GM12878 (cell line): ENCODE measurements at regions not wholly inside any gene's neighbourhood (a gene's known extent, or its start where the extent isn't known, plus 50 kb on each side); places are given as distances from the start of the nearest gene placed in this dataset.

Experiments used
- ATAC-seq: fragments of 200-7000 bp; cut with Tn5 transposase; 3 replicates; pipeline ENCODE4 v1.9.1; 2020; ENCODE audit warnings: mild to moderate bottlenecking, moderate library complexity
- BruUV-seq: library from RNA; stranded (reverse); fragments of 400-500 nt; replicated peaks from 2 replicates; lab custom pipeline; 2021; lab: Mats Ljungman, UMichigan
- CTCF ChIA-PET: fragments of 300-600 bp; sonication (Branson Sonifier 250); formaldehyde crosslinking; extraction: SDS; loops from one replicate; lab custom pipeline; 2021; ENCODE audit warnings: inconsistent platforms; lab: Yijun Ruan, JAX
- POLR2A ChIA-PET: fragments of 350-600 bp; formaldehyde crosslinking; extraction: SDS; loops from one replicate; lab custom pipeline; 2021; ENCODE audit warnings: inconsistent platforms; lab: Charles Lee
- RAD21 ChIA-PET: fragments of 300-600 bp; sonication (Branson Sonifier 250); formaldehyde crosslinking; loops from one replicate; lab custom pipeline; 2023; ENCODE audit warnings: antibody characterized with exemption; ENCODE audit not compliant: unreplicated experiment; lab: Charles Lee
- SMC1A ChIA-PET: fragments of 300-600 bp; sonication (Branson Sonifier 250); formaldehyde crosslinking; loops from one replicate; lab custom pipeline; 2023; ENCODE audit not compliant: unreplicated experiment, uncharacterized antibody; lab: Charles Lee
- DNase-seq: peaks from one replicate; pipeline ENCODE4 v3.0.0-alpha.2; 2011; ENCODE audit warnings: low read depth, low spot score
- FAIRE-seq: peaks from 3 replicates; lab custom pipeline; 2011; peaks lifted over from hg19 to GRCh38; lab: Jason Lieb, UNC
- H2AFZ ChIP-seq: 2 replicates; pipeline ENCODE4 v1.6.0; 2011; ENCODE audit warnings: low read depth, low read length, control low read depth; ENCODE audit not compliant: control insufficient read depth
- H3K27ac ChIP-seq: 2 replicates; pipeline ENCODE4 v1.5.1; 2011; ENCODE audit warnings: control low read depth; ENCODE audit not compliant: control insufficient read depth, insufficient read depth
- H3K27me3 ChIP-seq, 2 experiments: replicated peaks in 1 of 2; 2 replicates each; pipeline versions ENCODE4 v1.6.0 to v1.6.1; 2011; ENCODE audit warnings: low read length in 1 of 2; ENCODE audit not compliant: control insufficient read depth in 2 of 2, insufficient read depth in 2 of 2
- H3K36me3 ChIP-seq, 2 experiments: 2 replicates each; pipeline ENCODE4 v1.5.1; 2011; ENCODE audit warnings: low read length in 1 of 2; ENCODE audit not compliant: control insufficient read depth in 2 of 2, insufficient read depth in 2 of 2
- H3K4me1 ChIP-seq: 2 replicates; pipeline ENCODE4 v1.6.1; 2011; ENCODE audit warnings: mild to moderate bottlenecking, low read length, moderate library complexity, mixed read lengths; ENCODE audit not compliant: control insufficient read depth, insufficient read depth
- H3K4me2 ChIP-seq: 2 replicates; pipeline ENCODE4 v1.6.0; 2011; ENCODE audit warnings: control low read depth; ENCODE audit not compliant: control insufficient read depth, insufficient read depth
- H3K4me3 ChIP-seq: fragments of 200-600 bp; sonication (generic); 2 replicates; pipeline ENCODE4 v1.5.1; 2016
- H3K79me2 ChIP-seq: 2 replicates; pipeline ENCODE4 v1.6.0; 2011; ENCODE audit warnings: low read length; ENCODE audit not compliant: control insufficient read depth, insufficient read depth
- H3K9ac ChIP-seq: 2 replicates; pipeline ENCODE4 v1.8.0; 2011; ENCODE audit warnings: low read length, control low read depth, mixed read lengths; ENCODE audit not compliant: control insufficient read depth, insufficient read depth
- H3K9me3 ChIP-seq: replicated peaks from 3 replicates; pipeline ENCODE4 v1.5.1; 2011; ENCODE audit warnings: mild to moderate bottlenecking, low read length; ENCODE audit not compliant: control insufficient read depth, insufficient read depth
- H4K20me1 ChIP-seq: 2 replicates; pipeline ENCODE4 v1.6.0; 2011; ENCODE audit not compliant: control insufficient read depth, insufficient read depth
- NKRF ChIP-seq: fragments of 450-650 bp; conservative IDR thresholded peaks from 2 replicates; pipeline ENCODE4 v1.6.1; 2017; ENCODE audit warnings: mild to moderate bottlenecking, moderate library complexity
- NR2F1 ChIP-seq: fragments of 450-650 bp; conservative IDR thresholded peaks from 2 replicates; pipeline ENCODE4 v1.6.1; 2017; ENCODE audit warnings: mild to moderate bottlenecking
- PRDM15 ChIP-seq: fragments of 450-650 bp; formaldehyde crosslinking; IDR thresholded peaks from 2 replicates; pipeline ENCODE4 v1.4.0; 2020; ENCODE audit warnings: mild to moderate bottlenecking, moderate library complexity
- RAD51 ChIP-seq: fragments of 450-650 bp; IDR thresholded peaks from 2 replicates; pipeline ENCODE4 v1.6.1; 2016; ENCODE audit warnings: moderate library complexity, mild to moderate bottlenecking, inconsistent platforms
- RELB ChIP-seq: fragments of 450-650 bp; IDR thresholded peaks from 2 replicates; pipeline ENCODE4 v1.6.1; 2017; ENCODE audit warnings: low read depth, mild to moderate bottlenecking, moderate library complexity
- TCF3 ChIP-seq: IDR thresholded peaks from 2 replicates; pipeline ENCODE4 v1.6.1; 2012; ENCODE audit warnings: low read depth, mild to moderate bottlenecking, low read length, borderline replicate concordance; ENCODE audit not compliant: insufficient read depth
- TCF7 ChIP-seq: IDR thresholded peaks from 2 replicates; pipeline ENCODE4 v1.6.1; 2014; ENCODE audit warnings: antibody characterized with exemption, borderline replicate concordance
- WGBS: methylation state at CpG from one replicate; pipeline ENCODE4 v1.1.6; 2016; ENCODE audit warnings: low lambda C conversion rate; ENCODE audit not compliant: insufficient replicate concordance, insufficient coverage; ENCODE audit errors: missing lambda C conversion rate; 5-methylcytosine and 5-hydroxymethylcytosine counted together
- in situ Hi-C: fragments of 300-500 bp; cut with MboI; formaldehyde crosslinking; loops from 9 replicates; pipeline ENCODE4 v1.14.3; 2018; ENCODE audit warnings: mixed read lengths
- intact Hi-C: fragments of 100-400 bp; cut with micrococcal nuclease; formaldehyde crosslinking; loops from one replicate; pipeline ENCODE4 v1.14.2; 2022; ENCODE audit not compliant: unreplicated experiment

GRCh38 chr14:48435221-48435620 lies 759.8 kb upstream of the MDGA2 start (continued):
- no peak for TF ChIP-seq PRDM15 (CRISPR knock-in tag)
- no peak for TF ChIP-seq TCF3
- TF ChIP-seq TCF7, result no peak

- DNase-seq (no peak), FAIRE-seq (no peak), ATAC-seq (no peak)
- Histone ChIP-seq H2AFZ (no peak overlapping the region), H3K4me1 (no peaks in the 10 kb centered on the region), H3K9ac (no peak overlapping the region), H4K20me1 (no peaks in the 10 kb centered on the region), H3K4me3 (no peak overlapping the region), H3K4me2 (no peak overlapping the region), H3K27ac (no peak overlapping the region), H3K9me3 (no peaks in the 10 kb centered on the region), H3K36me3 (no peaks in the 10 kb centered on the region), H3K27me3 (no peaks in the 10 kb centered on the region), H3K79me2 (no peaks in the 10 kb centered on the region)
- ChIA-PET RAD21 (no interaction called here), CTCF (no interaction called here), POLR2A (no interaction called here), SMC1A (no interaction called here)
- WGBS, result 46% methylated on average over 5 of the region's 5 CpGs
- in situ Hi-C loops, result no loop called here
- intact Hi-C loops, result no loop called here
- BruUV-seq, result no TSS peak
- TF ChIP-seq RELB (no peak), RAD51 (no peak), NR2F1 (no peak), NKRF (no peak)
These were observed 755.4 kb upstream of the MDGA2 start for GRCh38 chr14:48430805-48431204.
